ENCODE measurements at regions not wholly inside any gene's neighbourhood (a gene's known extent, or its start where the extent isn't known, plus 50 kb on each side); places are given as distances from the start of the nearest gene placed in this dataset.

DNA sequence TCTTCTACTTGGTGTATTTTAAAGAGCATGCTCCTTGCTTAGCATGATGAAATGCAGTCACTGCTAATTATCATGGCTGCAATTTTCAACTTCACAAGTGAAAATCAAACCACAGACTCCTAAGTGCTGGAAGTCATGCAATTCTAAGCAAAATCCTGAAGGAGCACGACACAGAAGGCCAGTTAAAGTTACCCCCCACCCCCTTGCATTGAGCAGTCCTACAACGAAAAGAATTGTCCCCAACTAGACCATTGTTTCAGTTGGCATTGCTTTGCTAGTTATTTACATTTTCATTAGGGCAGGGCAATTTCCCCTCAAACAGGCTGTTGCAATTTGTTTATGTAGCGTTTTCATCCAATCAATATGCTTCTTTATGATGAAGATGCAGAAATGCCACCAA is 321.2 kb downstream of the PCDH7 start:
- no peak for TF ChIP-seq GATA2 (IDR thresholded peaks at IDR 0.05; ENCODE audit: low read depth, low read length)
- TF ChIP-seq GATA3 (IDR thresholded peaks at IDR 0.05; ENCODE audit: low read depth, low read length), result no peak

All from SH-SY5Y (cell line).